ENCODE measurements at regions not wholly inside any gene's neighbourhood (a gene's known extent, or its start where the extent isn't known, plus 50 kb on each side); places are given as distances from the start of the nearest gene placed in this dataset.

DNA sequence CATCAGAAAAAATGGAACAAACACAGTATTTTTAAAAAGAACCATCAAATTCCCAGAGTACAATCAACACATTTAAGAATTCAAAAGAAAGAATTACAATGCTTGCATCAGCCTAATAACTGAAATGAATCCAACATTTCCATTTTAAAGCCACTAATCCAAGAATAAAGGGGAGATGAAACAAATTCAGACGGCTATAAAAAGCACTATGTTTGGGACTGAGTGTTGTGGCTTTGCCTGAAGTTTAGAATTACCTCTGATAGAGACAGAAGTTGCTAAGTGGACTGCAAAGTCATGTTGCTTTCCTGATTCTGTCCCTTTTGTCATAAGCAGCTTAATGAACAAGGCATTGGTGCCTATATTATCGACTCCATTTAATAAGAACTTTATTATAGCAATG is 135.4 kb upstream of the RGMB start:
- Histone ChIP-seq H3K9me2 (ENCODE audit: low read depth, low read length) (no peaks in the 10 kb centered on the region), H4K20me1 (ENCODE audit: insufficient read depth, low read length) (no peaks in the 10 kb centered on the region), H3F3A (ENCODE audit: insufficient read depth, low read length) (no peaks in the 10 kb centered on the region), H3K4me3 (ENCODE audit: low read depth, low read length, poor library complexity, severe bottlenecking) (no peak overlapping the region), H3K79me2 (ENCODE audit: insufficient read depth, low read length) (no peaks in the 10 kb centered on the region), H3K36me3 (ENCODE audit: insufficient read depth, low read length) (no peaks in the 10 kb centered on the region), H3K4me2 (ENCODE audit: low read length) (no peak overlapping the region), H3K27me3 (ENCODE audit: insufficient read depth, low read length) (no peaks in the 10 kb centered on the region), H3K27ac (ENCODE audit: low read depth, low read length, poor library complexity, severe bottlenecking) (no peak overlapping the region), H3K9me3 (ENCODE audit: low read length) (no peaks in the 10 kb centered on the region), H2AFZ (ENCODE audit: low read length) (no peak overlapping the region), H3K9ac (ENCODE audit: low read length) (no peak overlapping the region), H3K4me1 (ENCODE audit: insufficient read depth, low read length, severe bottlenecking) (no peaks in the 10 kb centered on the region)
- TF ChIP-seq, protein P1, sequence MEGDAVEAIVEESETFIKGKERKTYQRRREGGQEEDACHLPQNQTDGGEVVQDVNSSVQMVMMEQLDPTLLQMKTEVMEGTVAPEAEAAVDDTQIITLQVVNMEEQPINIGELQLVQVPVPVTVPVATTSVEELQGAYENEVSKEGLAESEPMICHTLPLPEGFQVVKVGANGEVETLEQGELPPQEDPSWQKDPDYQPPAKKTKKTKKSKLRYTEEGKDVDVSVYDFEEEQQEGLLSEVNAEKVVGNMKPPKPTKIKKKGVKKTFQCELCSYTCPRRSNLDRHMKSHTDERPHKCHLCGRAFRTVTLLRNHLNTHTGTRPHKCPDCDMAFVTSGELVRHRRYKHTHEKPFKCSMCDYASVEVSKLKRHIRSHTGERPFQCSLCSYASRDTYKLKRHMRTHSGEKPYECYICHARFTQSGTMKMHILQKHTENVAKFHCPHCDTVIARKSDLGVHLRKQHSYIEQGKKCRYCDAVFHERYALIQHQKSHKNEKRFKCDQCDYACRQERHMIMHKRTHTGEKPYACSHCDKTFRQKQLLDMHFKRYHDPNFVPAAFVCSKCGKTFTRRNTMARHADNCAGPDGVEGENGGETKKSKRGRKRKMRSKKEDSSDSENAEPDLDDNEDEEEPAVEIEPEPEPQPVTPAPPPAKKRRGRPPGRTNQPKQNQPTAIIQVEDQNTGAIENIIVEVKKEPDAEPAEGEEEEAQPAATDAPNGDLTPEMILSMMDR (IDR thresholded peaks at IDR 0.05; ENCODE audit: low read length), result no peak
- TF ChIP-seq EZH2 (IDR thresholded peaks at IDR 0.05; ENCODE audit: borderline replicate concordance, low read length), result no peak

DNA sequence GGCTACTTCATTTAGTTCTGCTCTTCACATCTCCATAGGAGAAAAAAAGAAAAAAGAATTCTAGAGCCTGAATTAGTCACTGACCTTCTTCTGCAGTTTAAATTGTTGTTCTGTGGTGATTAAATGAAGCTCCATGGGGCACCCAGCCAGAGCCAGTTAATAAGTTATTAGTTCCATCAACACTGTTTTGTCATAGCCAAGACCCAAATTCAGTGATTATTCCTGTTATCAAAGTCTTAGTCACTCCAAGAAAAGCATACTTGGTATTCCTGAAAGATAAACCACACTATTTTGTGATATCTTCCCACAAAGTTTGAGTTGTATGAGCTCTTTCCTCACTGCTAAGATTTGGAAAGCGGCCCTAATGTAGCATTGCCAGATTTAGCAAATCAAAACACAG is 134.8 kb upstream of the RGMB start:
- H3K9ac ChIP-seq (ENCODE audit: low read length), result no peak overlapping the region
- no peaks in the 10 kb centered on the region for H4K20me1 ChIP-seq (ENCODE audit: insufficient read depth, low read length)
- H3K4me2 ChIP-seq (ENCODE audit: low read length), result no peak overlapping the region
- TF ChIP-seq, protein P1 (IDR thresholded peaks at IDR 0.05; ENCODE audit: low read length), result no peak
- no peak overlapping the region for H2AFZ ChIP-seq (ENCODE audit: low read length)
- H3K9me2 ChIP-seq (ENCODE audit: low read depth, low read length), result no peaks in the 10 kb centered on the region
- no peaks in the 10 kb centered on the region for H3K27me3 ChIP-seq (ENCODE audit: insufficient read depth, low read length)
- no peaks in the 10 kb centered on the region for H3K36me3 ChIP-seq (ENCODE audit: insufficient read depth, low read length)
- no peak overlapping the region for H3K27ac ChIP-seq (ENCODE audit: low read depth, low read length, poor library complexity, severe bottlenecking)
- H3K4me3 ChIP-seq (ENCODE audit: low read depth, low read length, poor library complexity, severe bottlenecking), result no peak overlapping the region
- no peaks in the 10 kb centered on the region for H3F3A ChIP-seq (ENCODE audit: insufficient read depth, low read length)
- H3K4me1 ChIP-seq (ENCODE audit: insufficient read depth, low read length, severe bottlenecking), result no peaks in the 10 kb centered on the region
- H3K9me3 ChIP-seq (ENCODE audit: low read length), result no peaks in the 10 kb centered on the region
- H3K79me2 ChIP-seq (ENCODE audit: insufficient read depth, low read length), result no peaks in the 10 kb centered on the region

DNA sequence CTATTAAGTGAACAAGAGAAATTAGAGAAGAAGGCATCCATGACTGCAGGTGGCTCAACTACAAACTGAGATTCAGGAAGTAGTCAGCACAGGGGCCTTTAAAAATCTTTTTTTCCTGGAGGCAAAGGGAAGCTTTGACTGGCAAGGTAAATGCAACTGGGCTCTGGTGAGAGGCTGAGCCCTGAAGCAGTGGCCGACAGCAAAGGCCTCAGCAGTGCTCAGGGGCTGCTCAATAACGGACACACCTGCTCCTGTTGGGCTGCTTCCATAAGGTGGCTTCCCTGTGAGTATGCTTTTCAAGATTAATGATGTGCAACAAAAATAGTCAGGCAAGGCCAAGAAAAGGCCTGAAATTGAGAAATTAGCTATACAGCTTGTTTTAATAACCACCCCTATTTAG is 134.2 kb upstream of the RGMB start:
- Histone ChIP-seq H3K79me2 (ENCODE audit: insufficient read depth, low read length) (no peaks in the 10 kb centered on the region), H3K36me3 (ENCODE audit: insufficient read depth, low read length) (no peaks in the 10 kb centered on the region), H3F3A (ENCODE audit: insufficient read depth, low read length) (no peaks in the 10 kb centered on the region), H3K9me3 (ENCODE audit: low read length) (no peaks in the 10 kb centered on the region), H3K9me2 (ENCODE audit: low read depth, low read length) (no peaks in the 10 kb centered on the region), H3K4me1 (ENCODE audit: insufficient read depth, low read length, severe bottlenecking) (no peaks in the 10 kb centered on the region), H4K20me1 (ENCODE audit: insufficient read depth, low read length) (no peaks in the 10 kb centered on the region), H3K9ac (ENCODE audit: low read length) (no peak overlapping the region), H3K4me3 (ENCODE audit: low read depth, low read length, poor library complexity, severe bottlenecking) (no peak overlapping the region), H3K27me3 (ENCODE audit: insufficient read depth, low read length) (no peaks in the 10 kb centered on the region), H2AFZ (ENCODE audit: low read length) (no peak overlapping the region), H3K27ac (ENCODE audit: low read depth, low read length, poor library complexity, severe bottlenecking) (no peak overlapping the region), H3K4me2 (ENCODE audit: low read length) (no peak overlapping the region)
- TF ChIP-seq, protein P1 (IDR thresholded peaks at IDR 0.05; ENCODE audit: low read length), result no peak
- TF ChIP-seq EZH2 (IDR thresholded peaks at IDR 0.05; ENCODE audit: borderline replicate concordance, low read length), result no peak

All from OCI-LY1 (cell line).